Fibroblast of lung (primary cell): ENCODE measurements at regions not wholly inside any gene's neighbourhood (a gene's known extent, or its start where the extent isn't known, plus 50 kb on each side); places are given as distances from the start of the nearest gene placed in this dataset.

Experiments used
- CTCF ChIP-seq, 2 donors: IDR thresholded peaks in 1 of 2; conservative IDR thresholded peaks in 1 of 2; 1 replicate in 1 of 2; 2 replicates in 1 of 2; pipeline ENCODE4 v1.5.1; 2011 to 2012; ENCODE audit warnings: low read length in 2 of 2, control low read depth in 1 of 2, inconsistent platforms in 1 of 2, low read depth in 1 of 2, mild to moderate bottlenecking in 1 of 2
- EZH2 ChIP-seq: IDR thresholded peaks from 2 replicates; pipeline ENCODE4 v1.5.1; 2012; ENCODE audit warnings: low read length, control low read depth, mild to moderate bottlenecking; ENCODE audit errors: missing control alignments

- TF ChIP-seq EZH2 (no peak), CTCF (conservative IDR thresholded peaks at IDR 0.05 in 1 of 2, IDR thresholded peaks at IDR 0.05 in 1 of 2; ENCODE audit: low read depth in 1 of 2, low read length in 2 of 2) (no peak)
These were observed 196.8 kb downstream of the ADRA2A start for GRCh38 chr10:111273635-111274034.
